ENCODE measurements at regions not wholly inside any gene's neighbourhood (a gene's known extent, or its start where the extent isn't known, plus 50 kb on each side); places are given as distances from the start of the nearest gene placed in this dataset.
"Not testable (repeated sequence)": the region's sequence is repeated elsewhere in the genome, so short reads cannot be mapped to it uniquely, and the experiment has no call there.

- DNase-seq (ENCODE audit: low read depth) = no peak
These were observed 322.0 kb downstream of the SUCLG1 start for GRCh38 chr2:84137034-84137433.

- DNase-seq (ENCODE audit: low read depth) = no peak
These were observed 326.7 kb downstream of the SUCLG1 start for GRCh38 chr2:84132370-84132769.

- DNase-seq (ENCODE audit: low read depth) = no peak
These were observed 327.7 kb downstream of the SUCLG1 start for GRCh38 chr2:84131278-84131830.

GRCh38 chr2:84129018-84129417 is 330.1 kb downstream of the SUCLG1 start:
- no peak for DNase-seq (ENCODE audit: low read depth)

GRCh38 chr2:84127812-84128211 is 331.3 kb downstream of the SUCLG1 start:
- DNase-seq (ENCODE audit: low read depth) = not testable (repeated sequence)

- no peak for DNase-seq (ENCODE audit: low read depth)
These were observed 332.6 kb downstream of the SUCLG1 start for GRCh38 chr2:84126530-84126929.

GRCh38 chr2:84126084-84126483 is 333.0 kb downstream of the SUCLG1 start:
- DNase-seq (ENCODE audit: low read depth) = no peak

- DNase-seq (ENCODE audit: low read depth) = no peak
These were observed 342.9 kb downstream of the SUCLG1 start for GRCh38 chr2:84116143-84116542.

GRCh38 chr2:84115173-84115857 is 343.8 kb downstream of the SUCLG1 start:
- no peak for DNase-seq (ENCODE audit: low read depth)

GRCh38 chr2:84103816-84104527 is 355.1 kb downstream of the SUCLG1 start:
- DNase-seq (ENCODE audit: low read depth) = not testable (repeated sequence)

GRCh38 chr2:84102274-84102673 is 356.8 kb downstream of the SUCLG1 start:
- DNase-seq (ENCODE audit: low read depth) = no peak

- no peak for DNase-seq (ENCODE audit: low read depth)
These were observed 370.4 kb downstream of the SUCLG1 start for GRCh38 chr2:84088656-84089055.

GRCh38 chr2:84085562-84085961 is 373.5 kb downstream of the SUCLG1 start:
- no peak for DNase-seq (ENCODE audit: low read depth)

- no peak for DNase-seq (ENCODE audit: low read depth)
These were observed 374.2 kb downstream of the SUCLG1 start for GRCh38 chr2:84084856-84085255.

GRCh38 chr2:84083984-84084383 is 375.1 kb downstream of the SUCLG1 start:
- DNase-seq (ENCODE audit: low read depth) = no peak

GRCh38 chr2:84078471-84078870 is 380.6 kb downstream of the SUCLG1 start:
- DNase-seq (ENCODE audit: low read depth) = no peak

GRCh38 chr2:84077496-84077895 is 381.6 kb downstream of the SUCLG1 start:
- DNase-seq (ENCODE audit: low read depth) = no peak

- DNase-seq (ENCODE audit: low read depth) = no peak
These were observed 388.0 kb downstream of the SUCLG1 start for GRCh38 chr2:84071050-84071449.

GRCh38 chr2:84065857-84066256 is 393.2 kb downstream of the SUCLG1 start:
- no peak for DNase-seq (ENCODE audit: low read depth)

GRCh38 chr2:84057917-84058560 is 401.0 kb downstream of the SUCLG1 start:
- DNase-seq (ENCODE audit: low read depth) = no peak

GRCh38 chr2:84055816-84056215 is 403.3 kb downstream of the SUCLG1 start:
- no peak for DNase-seq (ENCODE audit: low read depth)

GRCh38 chr2:84054577-84054976 is 404.5 kb downstream of the SUCLG1 start:
- DNase-seq (ENCODE audit: low read depth) = not testable (repeated sequence)

GRCh38 chr2:84052913-84053312 is 406.2 kb downstream of the SUCLG1 start:
- DNase-seq (ENCODE audit: low read depth) = no peak

All from T follicular helper cell (primary cell).